ENCODE measurements at regions not wholly inside any gene's neighbourhood (a gene's known extent, or its start where the extent isn't known, plus 50 kb on each side); places are given as distances from the start of the nearest gene placed in this dataset.

DNA sequence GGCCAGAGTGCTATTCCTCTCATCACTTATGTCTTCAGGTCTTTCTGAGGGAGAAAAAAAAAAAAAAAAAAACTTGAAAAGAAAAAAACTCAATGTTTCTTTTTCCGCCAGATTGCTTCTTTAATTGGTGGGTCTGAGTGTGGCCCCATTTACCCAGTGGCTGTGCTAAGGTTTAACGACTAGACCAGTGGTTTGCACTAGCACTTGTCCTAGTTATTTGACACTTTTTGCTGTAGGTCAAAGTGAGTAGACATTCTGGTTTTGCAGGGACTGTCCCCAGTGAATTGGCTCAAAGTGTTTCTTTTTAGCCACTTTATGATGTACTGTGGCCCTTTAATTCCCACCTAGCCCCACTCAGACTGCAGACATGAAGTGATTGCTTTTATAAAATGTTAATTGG is 273.3 kb downstream of the PTEN start:
- Histone ChIP-seq H3K36me3 (ENCODE audit: control insufficient read depth in 2 of 4, insufficient read depth in 4 of 4, low read length in 3 of 4) (no peaks in the 10 kb centered on the region), H3K27ac (ENCODE audit: low read depth, low read length) (no peak overlapping the region), H3K9me3 (ENCODE audit: insufficient read depth in 2 of 2, low read depth in 1 of 2, low read length in 1 of 2) (no peaks in the 10 kb centered on the region), H3K4me2 (ENCODE audit: insufficient read depth in 1 of 2, low read depth in 2 of 2, low read length in 2 of 2) (no peak overlapping the region), H4K5ac (ENCODE audit: insufficient read length, low read depth, low read length) (no peak overlapping the region), H3K9ac (replicated peaks in 1 of 4; ENCODE audit: extremely low read depth in 1 of 4, low read depth in 3 of 4, low read length in 3 of 4) (no peak overlapping the region), H2BK15ac (ENCODE audit: low read length) (no peak overlapping the region), H2BK12ac (ENCODE audit: low read depth, low read length) (no peak overlapping the region), H3K23me2 (ENCODE audit: low read depth, low read length) (peaks cover 3% of the 10 kb centered on the region; the same call in 1 of the 2 replicates), H3K27me3 (replicated peaks in 1 of 4; ENCODE audit: control insufficient read depth in 3 of 4, extremely low read depth in 1 of 4, insufficient read depth in 3 of 4, low read length in 3 of 4) (no peaks in the 10 kb centered on the region), H3K18ac (ENCODE audit: extremely low read depth, low read length) (no peak overlapping the region), H3K4ac (replicated peaks; ENCODE audit: insufficient read length, low read depth, low read length) (no peak overlapping the region), H3K14ac (ENCODE audit: insufficient read length) (no peak overlapping the region), H3K79me2 (ENCODE audit: control insufficient read depth in 1 of 2, insufficient read depth in 2 of 2, low read length in 2 of 2) (no peaks in the 10 kb centered on the region), H3K79me1 (ENCODE audit: low read depth, low read length) (no peaks in the 10 kb centered on the region), H3K4me1 (replicated peaks in 1 of 4; ENCODE audit: control insufficient read depth in 3 of 4, insufficient read depth in 4 of 4, low read length in 3 of 4) (0 out of 7 replicates have a peak, but pooled peaks cover 0 to 2% (median 0%) of the 10 kb centered on the region in 4 experiments), H2BK5ac (ENCODE audit: low read depth, low read length) (no peak overlapping the region), H3K56ac (replicated peaks; ENCODE audit: insufficient read length, low read depth, low read length) (no peak overlapping the region), H4K91ac (replicated peaks; ENCODE audit: insufficient read length, low read length) (no peak overlapping the region), H2AK5ac (ENCODE audit: low read depth, low read length) (no peak overlapping the region), H3K4me3 (ENCODE audit: extremely low read depth in 1 of 4, insufficient read depth in 2 of 4, low read depth in 3 of 4, low read length in 4 of 4) (no peak overlapping the region), H3K23ac (ENCODE audit: insufficient read length) (no peak overlapping the region), H2BK120ac (replicated peaks; ENCODE audit: low read depth, low read length) (no peak overlapping the region), H4K8ac (ENCODE audit: extremely low read depth, insufficient read depth, low read length) (no peak overlapping the region), H4K20me1 (replicated peaks in 1 of 2; ENCODE audit: control insufficient read depth in 1 of 2, insufficient read depth in 2 of 2, low read length in 2 of 2) (peaks cover 0 to 2% of the 10 kb centered on the region in 2 experiments), H2AFZ (ENCODE audit: low read length) (no peak overlapping the region), H2BK20ac (ENCODE audit: low read length) (no peak overlapping the region)
- TF ChIP-seq SAP30 (IDR thresholded peaks at IDR 0.05; ENCODE audit: insufficient read depth, insufficient replicate concordance, low read length): no peak
- TF ChIP-seq TEAD4 (IDR thresholded peaks at IDR 0.05; ENCODE audit: low read depth, low read length): no peak
- TF ChIP-seq RAD21 (IDR thresholded peaks at IDR 0.05 in 1 of 2, conservative IDR thresholded peaks at IDR 0.05 in 1 of 2; ENCODE audit: low read depth in 2 of 2, low read length in 2 of 2): no peak
- TF ChIP-seq, protein P1, sequence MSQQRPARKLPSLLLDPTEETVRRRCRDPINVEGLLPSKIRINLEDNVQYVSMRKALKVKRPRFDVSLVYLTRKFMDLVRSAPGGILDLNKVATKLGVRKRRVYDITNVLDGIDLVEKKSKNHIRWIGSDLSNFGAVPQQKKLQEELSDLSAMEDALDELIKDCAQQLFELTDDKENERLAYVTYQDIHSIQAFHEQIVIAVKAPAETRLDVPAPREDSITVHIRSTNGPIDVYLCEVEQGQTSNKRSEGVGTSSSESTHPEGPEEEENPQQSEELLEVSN (IDR thresholded peaks at IDR 0.05): no peak
- TF ChIP-seq, protein P2, sequence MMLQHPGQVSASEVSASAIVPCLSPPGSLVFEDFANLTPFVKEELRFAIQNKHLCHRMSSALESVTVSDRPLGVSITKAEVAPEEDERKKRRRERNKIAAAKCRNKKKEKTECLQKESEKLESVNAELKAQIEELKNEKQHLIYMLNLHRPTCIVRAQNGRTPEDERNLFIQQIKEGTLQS (IDR thresholded peaks at IDR 0.05; ENCODE audit: insufficient read depth, low read depth, low read length): no peak
- DNase-seq (ENCODE audit: low read depth in 1 of 2, low spot score in 2 of 2): no peak
- POLR2A ChIA-PET (ENCODE audit: partially characterized antibody): no interaction called here
- WGBS, 2 experiments (ENCODE audit: extremely low coverage in 1 of 2, insufficient coverage in 1 of 2, insufficient read length in 1 of 2, insufficient replicate concordance in 2 of 2, low coverage in 1 of 2, low lambda C conversion rate in 2 of 2, missing lambda C conversion rate in 1 of 2): 89% methylated on average over 2 of the region's 2 CpGs; no CpG with 5 or more reads in 1 of the 2 experiments
- CTCF ChIA-PET (ENCODE audit: partially characterized antibody): interaction anchor here (0.7 kb wide), 1 partner anchor 253 kb away, joined by 3 read pairs; no protein-coding TSS in a partner anchor
- no peak for FAIRE-seq

Data from H1 (cell line).